Gastroesophageal sphincter (tissue), 4 donors: ENCODE measurements at regions not wholly inside any gene's neighbourhood (a gene's known extent, or its start where the extent isn't known, plus 50 kb on each side); places are given as distances from the start of the nearest gene placed in this dataset.

Experiments
- ATAC-seq: fragments of 150-250 bp; one replicate; pipeline ENCODE4 v1.9.1; 2016; ENCODE audit warnings: mild to moderate bottlenecking, moderate library complexity
- H3K27ac ChIP-seq, 4 donors: fragments of 200-600 bp; sonication (generic) in 3 of 4; 1 replicate in 3 of 4; 2 replicates in 1 of 4; pipeline ENCODE4 v1.5.1; 2016 to 2019
- H3K27me3 ChIP-seq: fragments of 200-600 bp; sonication (generic); one replicate; pipeline ENCODE4 v1.5.1; 2019
- H3K36me3 ChIP-seq, 2 donors: fragments of 200-600 bp; sonication (generic); one replicate each; pipeline ENCODE4 v1.5.1; 2019; ENCODE audit warnings: control low read depth in 1 of 2
- H3K4me1 ChIP-seq, 3 donors: fragments of 200-600 bp; sonication (generic); 1 replicate in 2 of 3; 2 replicates in 1 of 3; pipeline ENCODE4 v1.5.1; 2016 to 2019; ENCODE audit warnings: control low read depth in 2 of 3
- H3K4me3 ChIP-seq, 2 donors: fragments of 200-600 bp; sonication (generic); one replicate each; pipeline ENCODE4 v1.5.1; 2019; ENCODE audit warnings: mild to moderate bottlenecking in 1 of 2, moderate library complexity in 1 of 2
- H3K9me3 ChIP-seq, 3 donors: fragments of 200-600 bp; sonication (generic); one replicate each; pipeline ENCODE4 v1.5.1; 2017 to 2019; ENCODE audit warnings: control low read depth in 2 of 3
- EP300 ChIP-seq: sonication (generic); formaldehyde crosslinking; IDR thresholded peaks from one replicate; pipeline ENCODE4 v1.6.1; 2017; ENCODE audit warnings: antibody characterized with exemption, mild to moderate bottlenecking
- POLR2A ChIP-seq, 2 donors: fragments of 450-650 bp; IDR thresholded peaks; one replicate each; pipeline ENCODE4 v1.6.1; 2017; ENCODE audit warnings: antibody characterized with exemption in 2 of 2, mild to moderate bottlenecking in 2 of 2, moderate library complexity in 1 of 2
- POLR2AphosphoS5 ChIP-seq: sonication (generic); formaldehyde crosslinking; IDR thresholded peaks from one replicate; pipeline ENCODE4 v1.6.1; 2017; ENCODE audit warnings: antibody characterized with exemption
- WGBS, 2 donors: methylation state at CpG; one replicate each; pipeline ENCODE4 v1.1.5; 2018; ENCODE audit warnings: low coverage in 1 of 2; 5-methylcytosine and 5-hydroxymethylcytosine counted together
- TF ChIP-seq, protein P1 (sequence below), 4 experiments: fragments of 200-600 bp in 2 of 4; fragments of 450-650 bp in 2 of 4; sonication (generic) in 1 of 4; IDR thresholded peaks; one replicate each; pipeline ENCODE4 v1.5.1; 2017 to 2019; ENCODE audit warnings: antibody characterized with exemption in 4 of 4, mild to moderate bottlenecking in 2 of 4, moderate library complexity in 2 of 4

DNA sequence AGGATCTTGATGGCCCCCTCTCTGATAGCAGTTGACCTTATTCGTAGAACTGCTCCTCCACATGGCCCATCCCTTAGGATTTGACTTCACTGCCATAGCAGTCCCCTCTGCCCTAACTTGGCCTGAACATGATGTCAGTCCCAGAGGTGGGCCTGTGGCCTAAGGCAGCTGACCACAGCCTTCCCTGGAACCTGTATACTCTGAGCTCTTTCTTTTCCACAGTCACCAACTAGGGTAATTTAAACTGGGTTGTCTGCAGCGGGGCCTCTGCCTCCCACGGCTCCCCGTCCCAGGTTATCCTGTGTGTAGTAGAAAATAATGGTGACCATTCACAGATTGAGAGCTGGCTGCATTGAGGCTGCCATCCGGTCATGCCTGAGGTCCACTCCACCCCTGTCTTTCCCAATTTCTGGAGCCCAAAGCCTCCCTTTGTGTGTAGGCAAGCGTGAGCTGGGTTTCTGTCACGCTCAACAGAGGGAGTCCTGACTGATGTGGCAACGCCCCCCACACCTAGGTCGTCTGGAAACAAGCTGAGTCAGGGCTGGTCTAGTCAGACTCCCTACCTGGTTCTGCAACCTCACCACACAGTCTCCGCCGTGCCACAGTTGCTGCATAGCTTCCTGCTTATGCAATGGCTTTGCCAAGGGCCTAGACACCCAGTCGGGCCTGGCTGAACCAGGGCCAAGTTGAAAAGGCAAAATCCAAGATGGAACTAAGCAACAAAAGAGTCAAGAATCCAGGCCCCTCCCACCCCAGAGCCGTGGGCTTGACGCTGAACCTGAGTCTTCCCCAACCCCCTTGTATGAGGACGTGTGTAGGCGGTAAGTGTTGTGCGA lies 284.5 kb downstream of the XXYLT1 start:
- H3K4me1 ChIP-seq = peaks cover 0 to 13% (median 7%) of the 10 kb centered on the region in 3 donors
- WGBS, 2 donors = 77 to 88% methylated on average over 6 to 10 of the region's 17 CpGs
- no peak for ATAC-seq

DNA sequence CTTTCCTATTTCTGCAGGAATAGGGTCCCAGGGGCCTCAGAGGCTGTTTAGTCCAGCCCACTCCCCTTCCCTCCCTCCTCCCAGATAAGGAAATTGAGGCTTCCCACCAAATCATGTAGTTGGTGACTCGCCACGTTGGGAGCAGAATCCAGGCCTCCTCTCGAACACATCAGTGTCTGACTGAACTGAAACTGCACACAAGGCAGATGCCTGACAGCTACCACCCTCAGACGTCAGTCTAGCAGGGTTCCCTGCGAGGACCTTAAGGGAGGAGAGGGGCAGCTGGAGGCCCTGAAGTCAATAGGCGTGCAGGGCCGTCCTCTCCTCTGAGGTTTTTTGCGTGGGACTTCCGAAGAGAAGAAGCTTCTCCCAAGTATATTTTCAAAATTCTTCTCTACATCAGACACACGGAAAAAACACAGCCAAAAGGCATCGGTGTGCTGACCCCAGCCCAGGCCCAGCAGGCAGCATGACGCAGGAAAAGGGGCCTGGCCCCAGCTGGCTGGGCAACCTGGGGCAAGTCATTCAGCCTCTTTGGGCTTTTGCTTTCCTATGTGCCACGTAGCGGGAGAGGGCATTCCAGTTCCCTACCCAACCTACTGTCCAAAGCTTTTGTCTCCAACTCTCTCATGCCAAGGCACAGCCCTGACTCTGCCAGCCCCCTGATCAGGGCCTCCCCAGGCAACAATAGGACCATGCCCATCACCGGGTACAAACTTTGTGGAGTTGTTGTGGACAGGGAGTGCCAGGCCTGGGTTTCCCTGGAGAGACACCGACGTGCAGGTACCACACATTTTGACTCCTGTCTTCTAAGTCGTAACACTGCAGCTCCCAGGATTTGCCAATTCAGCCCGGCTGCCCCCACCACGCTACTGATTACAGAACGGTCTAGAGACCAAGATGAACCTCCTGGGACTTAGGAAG lies 283.1 kb downstream of the XXYLT1 start:
- no peaks in the 10 kb centered on the region for H3K36me3 ChIP-seq
- no peak for ATAC-seq
- 66 to 84% methylated on average over 7 to 11 of the region's 21 CpGs for WGBS, 2 donors
- no peaks in the 10 kb centered on the region for H3K27me3 ChIP-seq
- H3K9me3 ChIP-seq = no peaks in the 10 kb centered on the region
- no peak overlapping the region for H3K27ac ChIP-seq
- no peak overlapping the region for H3K4me3 ChIP-seq
- peaks cover 0 to 13% (median 7%) of the 10 kb centered on the region in 3 donors for H3K4me1 ChIP-seq
- TF ChIP-seq, protein P1, sequence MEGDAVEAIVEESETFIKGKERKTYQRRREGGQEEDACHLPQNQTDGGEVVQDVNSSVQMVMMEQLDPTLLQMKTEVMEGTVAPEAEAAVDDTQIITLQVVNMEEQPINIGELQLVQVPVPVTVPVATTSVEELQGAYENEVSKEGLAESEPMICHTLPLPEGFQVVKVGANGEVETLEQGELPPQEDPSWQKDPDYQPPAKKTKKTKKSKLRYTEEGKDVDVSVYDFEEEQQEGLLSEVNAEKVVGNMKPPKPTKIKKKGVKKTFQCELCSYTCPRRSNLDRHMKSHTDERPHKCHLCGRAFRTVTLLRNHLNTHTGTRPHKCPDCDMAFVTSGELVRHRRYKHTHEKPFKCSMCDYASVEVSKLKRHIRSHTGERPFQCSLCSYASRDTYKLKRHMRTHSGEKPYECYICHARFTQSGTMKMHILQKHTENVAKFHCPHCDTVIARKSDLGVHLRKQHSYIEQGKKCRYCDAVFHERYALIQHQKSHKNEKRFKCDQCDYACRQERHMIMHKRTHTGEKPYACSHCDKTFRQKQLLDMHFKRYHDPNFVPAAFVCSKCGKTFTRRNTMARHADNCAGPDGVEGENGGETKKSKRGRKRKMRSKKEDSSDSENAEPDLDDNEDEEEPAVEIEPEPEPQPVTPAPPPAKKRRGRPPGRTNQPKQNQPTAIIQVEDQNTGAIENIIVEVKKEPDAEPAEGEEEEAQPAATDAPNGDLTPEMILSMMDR (IDR thresholded peaks at IDR 0.05) = no peak
- TF ChIP-seq POLR2A (IDR thresholded peaks at IDR 0.05) (no peak), POLR2AphosphoS5 (no peak), EP300 (no peak)

More for the DNA sequence above, 284.5 kb downstream of the XXYLT1 start:
- Histone ChIP-seq H3K27me3 (no peaks in the 10 kb centered on the region), H3K27ac (no peak overlapping the region), H3K9me3 (peaks cover 0 to 5% (median 0%) of the 10 kb centered on the region in 3 donors), H3K36me3 (no peaks in the 10 kb centered on the region), H3K4me3 (no peak overlapping the region)
- TF ChIP-seq, protein P1 (IDR thresholded peaks at IDR 0.05) = no peak
- TF ChIP-seq EP300 (no peak), POLR2AphosphoS5 (no peak), POLR2A (IDR thresholded peaks at IDR 0.05) (no peak)

DNA sequence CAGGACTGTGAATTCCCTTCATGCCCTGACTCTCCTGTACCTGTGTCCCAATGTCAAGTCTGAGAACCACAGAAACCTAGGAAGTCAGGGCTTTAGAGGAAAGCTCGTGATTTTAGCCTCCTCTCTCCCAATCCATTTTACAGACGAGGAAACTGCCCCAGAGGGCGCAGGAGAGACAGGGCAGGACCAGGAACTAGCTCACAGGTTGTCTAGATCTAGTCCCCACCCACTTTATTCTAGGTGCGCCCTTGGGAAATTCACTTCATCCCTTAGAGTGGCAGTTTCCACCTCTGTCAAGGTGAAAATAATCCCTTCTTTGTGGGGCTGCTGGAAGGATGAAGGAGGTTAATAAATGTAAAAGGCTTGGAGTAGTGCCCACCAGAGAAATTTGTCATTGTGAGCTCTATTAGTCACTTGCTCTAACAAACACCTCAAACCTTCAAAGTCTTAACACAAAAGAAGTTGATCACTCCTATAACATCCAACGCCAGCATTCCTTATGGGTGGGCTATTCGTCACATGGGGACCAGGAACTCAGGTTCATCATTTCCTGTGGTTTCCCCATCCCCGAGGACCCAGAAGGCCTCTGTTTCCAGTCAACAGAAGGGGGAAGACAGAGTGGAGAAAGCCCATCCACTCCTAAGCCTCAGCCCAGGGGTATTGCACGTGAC lies 282.3 kb downstream of the XXYLT1 start:
- Histone ChIP-seq H3K4me1 (peaks cover 0 to 13% (median 7%) of the 10 kb centered on the region in 3 donors), H3K27ac (no peak overlapping the region), H3K36me3 (no peaks in the 10 kb centered on the region), H3K4me3 (no peak overlapping the region), H3K27me3 (no peaks in the 10 kb centered on the region), H3K9me3 (no peaks in the 10 kb centered on the region)
- TF ChIP-seq POLR2A (IDR thresholded peaks at IDR 0.05) (no peak), EP300 (no peak), POLR2AphosphoS5 (no peak)
- TF ChIP-seq, protein P1 (IDR thresholded peaks at IDR 0.05) = no peak
- ATAC-seq = no peak
- WGBS, 2 donors = 90 to 92% methylated on average over 3 to 4 of the region's 8 CpGs

DNA sequence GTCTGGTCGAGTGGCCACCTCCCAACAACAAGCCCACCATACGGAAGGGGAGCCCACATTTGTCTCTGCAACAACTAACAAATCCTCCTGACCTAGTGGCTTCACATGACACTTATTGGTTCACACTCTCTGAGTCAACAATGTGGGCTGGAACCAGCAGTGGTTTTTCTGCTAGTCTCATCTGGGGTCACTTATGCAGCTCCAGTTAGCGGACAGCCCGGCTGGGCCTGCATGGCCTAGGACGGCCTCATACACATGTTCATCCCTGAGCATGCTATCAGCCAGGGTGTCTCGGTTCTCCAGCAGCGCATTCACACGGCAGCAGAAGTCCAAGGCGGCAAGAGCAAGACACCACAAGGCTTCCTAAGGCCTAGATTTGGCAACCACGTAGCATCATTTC lies 281.7 kb downstream of the XXYLT1 start:
- peaks cover 0 to 13% (median 7%) of the 10 kb centered on the region in 3 donors for H3K4me1 ChIP-seq
- ATAC-seq = no peak
- H3K27ac ChIP-seq = no peak overlapping the region
- H3K36me3 ChIP-seq = no peaks in the 10 kb centered on the region
- H3K4me3 ChIP-seq = no peak overlapping the region
- 0% methylated on average over 1 of the region's 10 CpGs; no CpG with 5 or more reads in 1 of the 2 donors for WGBS, 2 donors
- TF ChIP-seq POLR2A (IDR thresholded peaks at IDR 0.05) = no peak
- TF ChIP-seq POLR2AphosphoS5 = no peak
- TF ChIP-seq, protein P1 (IDR thresholded peaks at IDR 0.05) = no peak
- TF ChIP-seq EP300 = no peak
- no peaks in the 10 kb centered on the region for H3K9me3 ChIP-seq
- H3K27me3 ChIP-seq = no peaks in the 10 kb centered on the region
